Mesothelial cell of epicardium (in vitro differentiated cells): ENCODE measurements at regions not wholly inside any gene's neighbourhood (a gene's known extent, or its start where the extent isn't known, plus 50 kb on each side); places are given as distances from the start of the nearest gene placed in this dataset.

Source experiments
- DNase-seq, 2 experiments: peaks; one replicate each; pipeline ENCODE4 v3.0.0; 2021; ENCODE audit warnings: low spot score in 2 of 2; ENCODE audit not compliant: unreplicated experiment in 2 of 2
- H3K27ac Mint-ChIP-seq: 2 replicates; pipeline ENCODE4 v1.8.0; 2021; ENCODE audit warnings: mixed read lengths
- H3K27me3 Mint-ChIP-seq: 2 replicates; pipeline ENCODE4 v1.8.0; 2021; ENCODE audit warnings: low read depth, mixed read lengths
- H3K36me3 Mint-ChIP-seq: 2 replicates; pipeline ENCODE4 v1.8.0; 2021; ENCODE audit warnings: mixed read lengths
- H3K4me1 Mint-ChIP-seq: 2 replicates; pipeline ENCODE4 v1.8.0; 2021; ENCODE audit warnings: mixed read lengths
- H3K4me3 Mint-ChIP-seq: 2 replicates; pipeline ENCODE4 v1.8.0; 2021; ENCODE audit warnings: mild to moderate bottlenecking, moderate library complexity, mixed read lengths
- H3K9me3 Mint-ChIP-seq: 2 replicates; pipeline ENCODE4 v1.8.0; 2021; ENCODE audit warnings: mixed read lengths
- TF ChIP-seq, protein P1 (sequence below): fragments of 200-600 bp; sonication (generic); IDR thresholded peaks from one replicate; pipeline ENCODE4 v1.5.0; 2021; ENCODE audit warnings: antibody characterized with exemption; ENCODE audit not compliant: unreplicated experiment

DNA sequence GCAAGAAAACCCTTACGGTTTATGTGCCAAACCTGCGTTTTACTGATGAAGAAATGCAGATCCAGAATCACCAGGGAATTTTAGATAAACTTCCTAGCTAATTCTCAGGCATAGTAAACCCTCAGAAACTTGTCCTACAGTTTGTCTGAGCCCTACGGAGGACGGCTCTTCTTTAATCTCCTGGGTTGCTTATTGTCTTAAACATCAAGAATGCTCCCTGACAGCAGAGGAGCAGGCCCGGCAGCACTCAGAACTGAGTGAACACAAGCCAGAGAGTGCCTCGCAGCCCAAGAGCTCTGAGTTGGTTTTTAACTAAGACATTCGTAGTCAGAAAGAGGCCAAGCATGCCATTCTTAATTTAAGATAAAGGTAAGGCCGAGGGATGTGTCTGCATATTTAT is 114.7 kb upstream of the ERCC6L2 start:
- peaks cover 32% of the 10 kb centered on the region for H3K4me1 Mint-ChIP-seq
- TF ChIP-seq, protein P1, sequence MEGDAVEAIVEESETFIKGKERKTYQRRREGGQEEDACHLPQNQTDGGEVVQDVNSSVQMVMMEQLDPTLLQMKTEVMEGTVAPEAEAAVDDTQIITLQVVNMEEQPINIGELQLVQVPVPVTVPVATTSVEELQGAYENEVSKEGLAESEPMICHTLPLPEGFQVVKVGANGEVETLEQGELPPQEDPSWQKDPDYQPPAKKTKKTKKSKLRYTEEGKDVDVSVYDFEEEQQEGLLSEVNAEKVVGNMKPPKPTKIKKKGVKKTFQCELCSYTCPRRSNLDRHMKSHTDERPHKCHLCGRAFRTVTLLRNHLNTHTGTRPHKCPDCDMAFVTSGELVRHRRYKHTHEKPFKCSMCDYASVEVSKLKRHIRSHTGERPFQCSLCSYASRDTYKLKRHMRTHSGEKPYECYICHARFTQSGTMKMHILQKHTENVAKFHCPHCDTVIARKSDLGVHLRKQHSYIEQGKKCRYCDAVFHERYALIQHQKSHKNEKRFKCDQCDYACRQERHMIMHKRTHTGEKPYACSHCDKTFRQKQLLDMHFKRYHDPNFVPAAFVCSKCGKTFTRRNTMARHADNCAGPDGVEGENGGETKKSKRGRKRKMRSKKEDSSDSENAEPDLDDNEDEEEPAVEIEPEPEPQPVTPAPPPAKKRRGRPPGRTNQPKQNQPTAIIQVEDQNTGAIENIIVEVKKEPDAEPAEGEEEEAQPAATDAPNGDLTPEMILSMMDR = no peak
- no peak for DNase-seq
- no peaks in the 10 kb centered on the region for H3K27me3 Mint-ChIP-seq
- H3K4me3 Mint-ChIP-seq = no peak overlapping the region
- H3K27ac Mint-ChIP-seq = peak overlapping the region; percentile 66
- no peaks in the 10 kb centered on the region for H3K36me3 Mint-ChIP-seq
- H3K9me3 Mint-ChIP-seq = no peaks in the 10 kb centered on the region

DNA sequence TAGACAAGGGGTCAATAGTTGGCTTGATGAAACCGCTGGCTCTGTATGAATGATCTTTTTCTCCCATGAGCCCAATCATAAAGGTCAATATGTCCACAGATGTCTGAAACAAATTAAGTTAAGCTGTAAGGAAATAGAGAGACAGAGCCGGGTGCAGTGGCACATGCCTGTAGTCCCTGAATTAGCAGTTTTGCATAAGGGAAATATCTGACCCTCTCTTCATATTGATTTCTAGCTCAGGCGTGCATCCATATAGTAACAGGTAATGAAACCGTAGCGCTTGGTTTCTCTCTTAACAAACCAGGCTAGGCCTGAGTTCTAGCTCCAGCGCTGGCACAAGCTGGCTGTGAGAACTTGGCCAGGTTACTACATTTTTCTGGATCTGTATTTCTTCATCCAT is 118.1 kb upstream of the ERCC6L2 start:
- DNase-seq = no peak
- H3K36me3 Mint-ChIP-seq = no peaks in the 10 kb centered on the region
- H3K27ac Mint-ChIP-seq = no peak overlapping the region
- TF ChIP-seq, protein P1 = no peak
- peaks cover 27% of the 10 kb centered on the region for H3K27me3 Mint-ChIP-seq
- no peaks in the 10 kb centered on the region for H3K9me3 Mint-ChIP-seq
- H3K4me1 Mint-ChIP-seq = peaks cover 44% of the 10 kb centered on the region
- H3K4me3 Mint-ChIP-seq = no peak overlapping the region

GRCh38 chr9:95756986-95757385 is 118.5 kb upstream of the ERCC6L2 start:
- no peak overlapping the region for H3K27ac Mint-ChIP-seq

DNA sequence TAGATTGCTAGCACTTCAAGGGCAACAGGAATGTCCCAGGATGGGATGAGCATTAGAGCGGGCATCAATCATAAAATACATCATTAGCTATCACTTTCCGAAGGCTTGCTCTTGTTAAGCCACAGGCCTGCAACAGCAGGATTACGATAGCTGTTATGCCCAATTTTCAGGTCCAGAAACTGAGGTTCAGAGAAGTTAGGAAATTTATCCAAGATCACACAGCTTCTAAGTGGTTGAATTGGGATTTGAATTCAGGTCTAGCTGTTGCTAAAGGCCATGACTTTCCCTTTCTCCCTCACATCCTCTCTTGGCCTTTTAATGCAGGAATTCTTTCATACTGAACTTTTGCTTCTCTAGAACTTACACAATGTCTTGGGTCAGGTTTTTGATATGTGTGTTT is 119.4 kb upstream of the ERCC6L2 start:
- no peaks in the 10 kb centered on the region for H3K9me3 Mint-ChIP-seq
- H3K36me3 Mint-ChIP-seq = no peaks in the 10 kb centered on the region
- no peak overlapping the region for H3K4me3 Mint-ChIP-seq
- H3K4me1 Mint-ChIP-seq = peaks cover 43% of the 10 kb centered on the region
- TF ChIP-seq, protein P1 = no peak
- H3K27me3 Mint-ChIP-seq = peaks cover 30% of the 10 kb centered on the region
- no peak for DNase-seq
- no peak overlapping the region for H3K27ac Mint-ChIP-seq

More at GRCh38 chr9:95756986-95757385, 118.5 kb upstream of the ERCC6L2 start:
- H3K27me3 Mint-ChIP-seq = peaks cover 28% of the 10 kb centered on the region
- DNase-seq = no peak
- no peaks in the 10 kb centered on the region for H3K9me3 Mint-ChIP-seq
- H3K4me3 Mint-ChIP-seq = no peak overlapping the region
- no peaks in the 10 kb centered on the region for H3K36me3 Mint-ChIP-seq
- TF ChIP-seq, protein P1 = no peak
- peaks cover 44% of the 10 kb centered on the region for H3K4me1 Mint-ChIP-seq

DNA sequence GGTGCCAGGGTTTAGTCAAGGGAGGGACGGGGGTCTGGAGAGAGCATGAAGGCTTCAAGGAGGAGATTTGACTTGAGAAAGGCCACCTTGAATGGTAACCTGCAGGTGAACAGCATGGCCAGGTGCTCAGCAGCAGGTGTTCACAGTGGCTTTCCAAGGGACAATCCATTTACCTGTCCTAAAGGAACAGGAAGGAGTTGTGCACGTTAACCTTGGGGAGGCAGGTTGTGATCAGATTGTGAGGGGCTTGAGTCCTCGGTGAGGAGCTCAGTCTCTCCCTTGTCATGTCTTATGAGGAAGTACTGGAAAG is 120.1 kb upstream of the ERCC6L2 start:
- Mint-ChIP-seq H3K4me1 (peaks cover 37% of the 10 kb centered on the region), H3K27ac (no peak overlapping the region), H3K9me3 (no peaks in the 10 kb centered on the region), H3K27me3 (peaks cover 36% of the 10 kb centered on the region), H3K4me3 (no peak overlapping the region), H3K36me3 (no peaks in the 10 kb centered on the region)
- TF ChIP-seq, protein P1 = no peak
- DNase-seq = no peak
